Adrenal gland (tissue), 5 donors: ENCODE measurements at regions not wholly inside any gene's neighbourhood (a gene's known extent, or its start where the extent isn't known, plus 50 kb on each side); places are given as distances from the start of the nearest gene placed in this dataset.

Experiments
- CTCF ChIP-seq, 6 experiments: fragments of 450-650 bp in 4 of 6; fragments of 200-600 bp in 2 of 6; sonication (generic) in 1 of 6; IDR thresholded peaks; 1 replicate in 5 of 6; 2 replicates in 1 of 6; pipeline versions ENCODE4 v1.5.1 to v1.8.0; 2016 to 2021; ENCODE audit warnings: antibody characterized with exemption in 6 of 6, mild to moderate bottlenecking in 2 of 6, moderate library complexity in 1 of 6
- POLR2A ChIP-seq, 2 donors: fragments of 450-650 bp; IDR thresholded peaks; one replicate each; pipeline ENCODE4 v1.6.1; 2017; ENCODE audit warnings: antibody characterized with exemption in 2 of 2, mild to moderate bottlenecking in 2 of 2, moderate library complexity in 1 of 2
- donor health status: DM: no; HTN: no; CAD: no.

GRCh38 chr9:22214021-22214420 lies 204.9 kb upstream of the CDKN2B start:
- TF ChIP-seq CTCF (IDR thresholded peaks at IDR 0.05): no peak
- TF ChIP-seq POLR2A (IDR thresholded peaks at IDR 0.05): no peak
